ENCODE measurements at regions not wholly inside any gene's neighbourhood (a gene's known extent, or its start where the extent isn't known, plus 50 kb on each side); places are given as distances from the start of the nearest gene placed in this dataset.
"Not testable (repeated sequence)": the region's sequence is repeated elsewhere in the genome, so short reads cannot be mapped to it uniquely, and the experiment has no call there.

DNA sequence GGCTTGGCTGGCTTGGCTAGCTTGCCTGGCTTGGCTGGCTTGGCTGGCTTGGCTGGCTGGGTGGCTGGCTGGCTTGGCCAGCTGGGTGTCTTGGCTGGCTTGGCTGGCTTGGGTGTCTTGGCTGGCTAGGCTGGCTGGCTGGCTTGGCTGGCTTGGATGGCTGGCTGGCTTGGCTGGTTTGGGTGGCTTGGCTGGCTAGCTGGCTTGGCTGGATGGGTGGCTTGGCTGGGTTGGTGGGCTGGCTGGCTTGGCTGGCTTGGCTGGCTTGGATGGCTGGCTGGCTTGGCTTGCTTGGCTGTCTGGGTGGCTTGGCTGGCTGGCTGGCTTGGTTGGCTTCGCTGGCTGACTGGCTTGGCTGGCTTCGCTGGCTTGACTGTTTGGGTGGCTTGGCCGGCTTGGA is 242.3 kb upstream of the POTEB2 start:
- H4K91ac ChIP-seq (ENCODE audit: low read length); H3K14ac ChIP-seq (ENCODE audit: low read length in 2 of 2); H3K4me1 ChIP-seq (ENCODE audit: control insufficient read depth, insufficient read depth, low read depth, low read length); H2BK120ac ChIP-seq (ENCODE audit: low read depth, low read length); H3K36me3 ChIP-seq (ENCODE audit: control insufficient read depth in 1 of 2, insufficient read depth in 2 of 2, low read depth in 1 of 2, low read length in 2 of 2); H2AK5ac ChIP-seq (ENCODE audit: low read length, severe bottlenecking); H3K23ac ChIP-seq (ENCODE audit: low read length in 2 of 2); H3K9me3 ChIP-seq (ENCODE audit: control insufficient read depth, low read length); H3K79me1 ChIP-seq (replicated peaks; ENCODE audit: low read length, poor library complexity, severe bottlenecking); H2AFZ ChIP-seq (ENCODE audit: low read depth, low read length); H4K8ac ChIP-seq (ENCODE audit: low read length); H2BK5ac ChIP-seq (ENCODE audit: low read depth, low read length, poor library complexity, severe bottlenecking); H3K4ac ChIP-seq (ENCODE audit: low read depth in 1 of 2, low read length in 2 of 2); DNase-seq; H2BK15ac ChIP-seq (ENCODE audit: low read depth, poor library complexity, severe bottlenecking); H3K27me3 ChIP-seq (ENCODE audit: control insufficient read depth in 1 of 2, insufficient read depth in 1 of 2, low read length in 2 of 2); H3K9ac ChIP-seq (ENCODE audit: low read length); H3K18ac ChIP-seq (ENCODE audit: low read depth in 1 of 2, low read length in 2 of 2); H3K27ac ChIP-seq (ENCODE audit: low read length, poor library complexity, severe bottlenecking); H3K4me3 ChIP-seq (ENCODE audit: insufficient read depth in 1 of 2, low read depth in 1 of 2, low read length in 2 of 2); H3K4me2 ChIP-seq (ENCODE audit: low read length, poor library complexity, severe bottlenecking); H2BK12ac ChIP-seq (ENCODE audit: low read length in 2 of 2): not testable (repeated sequence)
- WGBS = no CpG with 5 or more reads among the region's 3 CpGs

GRCh38 chr15:21107399-21108381 is 241.6 kb upstream of the POTEB2 start:
- H3K27me3 ChIP-seq (ENCODE audit: control insufficient read depth in 1 of 2, insufficient read depth in 1 of 2, low read length in 2 of 2); H3K18ac ChIP-seq (ENCODE audit: low read depth in 1 of 2, low read length in 2 of 2); H3K4me3 ChIP-seq (ENCODE audit: insufficient read depth in 1 of 2, low read depth in 1 of 2, low read length in 2 of 2); H2BK5ac ChIP-seq (ENCODE audit: low read depth, low read length, poor library complexity, severe bottlenecking); H3K4ac ChIP-seq (ENCODE audit: low read depth in 1 of 2, low read length in 2 of 2); H2AK5ac ChIP-seq (ENCODE audit: low read length, severe bottlenecking); H3K14ac ChIP-seq (ENCODE audit: low read length in 2 of 2); H3K27ac ChIP-seq (ENCODE audit: low read length, poor library complexity, severe bottlenecking); H4K91ac ChIP-seq (ENCODE audit: low read length); H2BK12ac ChIP-seq (ENCODE audit: low read length in 2 of 2); H2AFZ ChIP-seq (ENCODE audit: low read depth, low read length); DNase-seq; H3K36me3 ChIP-seq (ENCODE audit: control insufficient read depth in 1 of 2, insufficient read depth in 2 of 2, low read depth in 1 of 2, low read length in 2 of 2); H3K4me1 ChIP-seq (ENCODE audit: control insufficient read depth, insufficient read depth, low read depth, low read length); H3K9me3 ChIP-seq (ENCODE audit: control insufficient read depth, low read length); H2BK15ac ChIP-seq (ENCODE audit: low read depth, poor library complexity, severe bottlenecking); H3K9ac ChIP-seq (ENCODE audit: low read length); H2BK120ac ChIP-seq (ENCODE audit: low read depth, low read length); H3K4me2 ChIP-seq (ENCODE audit: low read length, poor library complexity, severe bottlenecking); H3K79me1 ChIP-seq (replicated peaks; ENCODE audit: low read length, poor library complexity, severe bottlenecking); H4K8ac ChIP-seq (ENCODE audit: low read length); H3K23ac ChIP-seq (ENCODE audit: low read length in 2 of 2): not testable (repeated sequence)
- no CpG with 5 or more reads among the region's 10 CpGs for WGBS

GRCh38 chr15:21096599-21096998 is 230.5 kb upstream of the POTEB2 start:
- WGBS = no CpG with 5 or more reads among the region's 2 CpGs

DNA sequence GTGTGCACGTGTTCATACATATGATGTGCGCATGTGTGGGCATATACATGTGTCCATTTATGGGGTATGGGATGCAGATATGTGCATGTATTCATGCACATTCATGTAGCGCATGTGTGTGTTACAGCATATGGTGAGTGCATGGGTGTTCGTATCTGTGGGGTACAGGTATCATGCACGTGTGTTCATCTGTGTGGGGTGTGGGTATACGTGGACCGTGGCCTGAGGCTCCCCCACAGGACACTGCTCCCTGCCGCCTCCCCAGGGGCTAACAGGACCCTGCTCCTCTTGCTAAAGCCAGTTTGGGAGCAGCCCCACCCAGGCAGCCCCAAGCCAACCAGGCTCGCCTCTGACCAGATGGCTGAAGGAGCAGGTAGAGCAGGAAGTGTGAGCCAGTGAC is 213.4 kb upstream of the POTEB2 start:
- not testable (repeated sequence) for H2AFZ ChIP-seq (ENCODE audit: low read depth, low read length); H3K79me1 ChIP-seq (replicated peaks; ENCODE audit: low read length, poor library complexity, severe bottlenecking); H3K36me3 ChIP-seq (ENCODE audit: control insufficient read depth in 1 of 2, insufficient read depth in 2 of 2, low read depth in 1 of 2, low read length in 2 of 2); H3K4ac ChIP-seq (ENCODE audit: low read depth in 1 of 2, low read length in 2 of 2); H2BK120ac ChIP-seq (ENCODE audit: low read depth, low read length); H2BK5ac ChIP-seq (ENCODE audit: low read depth, low read length, poor library complexity, severe bottlenecking); H2BK12ac ChIP-seq (ENCODE audit: low read length in 2 of 2); H3K23ac ChIP-seq (ENCODE audit: low read length in 2 of 2); H3K27ac ChIP-seq (ENCODE audit: low read length, poor library complexity, severe bottlenecking); H3K9me3 ChIP-seq (ENCODE audit: control insufficient read depth, low read length); H3K27me3 ChIP-seq (ENCODE audit: control insufficient read depth in 1 of 2, insufficient read depth in 1 of 2, low read length in 2 of 2); H2BK15ac ChIP-seq (ENCODE audit: low read depth, poor library complexity, severe bottlenecking); H3K4me3 ChIP-seq (ENCODE audit: insufficient read depth in 1 of 2, low read depth in 1 of 2, low read length in 2 of 2); H4K91ac ChIP-seq (ENCODE audit: low read length); H3K9ac ChIP-seq (ENCODE audit: low read length); H3K18ac ChIP-seq (ENCODE audit: low read depth in 1 of 2, low read length in 2 of 2); H3K4me1 ChIP-seq (ENCODE audit: control insufficient read depth, insufficient read depth, low read depth, low read length); DNase-seq; H4K8ac ChIP-seq (ENCODE audit: low read length); H3K4me2 ChIP-seq (ENCODE audit: low read length, poor library complexity, severe bottlenecking); H2AK5ac ChIP-seq (ENCODE audit: low read length, severe bottlenecking); H3K14ac ChIP-seq (ENCODE audit: low read length in 2 of 2)
- WGBS = no CpG with 5 or more reads among the region's 9 CpGs

More at GRCh38 chr15:21096599-21096998, 230.5 kb upstream of the POTEB2 start:
- not testable (repeated sequence) for H3K4me1 ChIP-seq (ENCODE audit: control insufficient read depth, insufficient read depth, low read depth, low read length); H3K23ac ChIP-seq (ENCODE audit: low read length in 2 of 2); H3K14ac ChIP-seq (ENCODE audit: low read length in 2 of 2); H2BK120ac ChIP-seq (ENCODE audit: low read depth, low read length); H2AK5ac ChIP-seq (ENCODE audit: low read length, severe bottlenecking); H4K91ac ChIP-seq (ENCODE audit: low read length); H3K18ac ChIP-seq (ENCODE audit: low read depth in 1 of 2, low read length in 2 of 2); H3K4ac ChIP-seq (ENCODE audit: low read depth in 1 of 2, low read length in 2 of 2); H2BK5ac ChIP-seq (ENCODE audit: low read depth, low read length, poor library complexity, severe bottlenecking); H4K8ac ChIP-seq (ENCODE audit: low read length); H3K27me3 ChIP-seq (ENCODE audit: control insufficient read depth in 1 of 2, insufficient read depth in 1 of 2, low read length in 2 of 2); DNase-seq; H2BK12ac ChIP-seq (ENCODE audit: low read length in 2 of 2); H3K79me1 ChIP-seq (replicated peaks; ENCODE audit: low read length, poor library complexity, severe bottlenecking); H3K4me3 ChIP-seq (ENCODE audit: insufficient read depth in 1 of 2, low read depth in 1 of 2, low read length in 2 of 2); H2AFZ ChIP-seq (ENCODE audit: low read depth, low read length); H3K4me2 ChIP-seq (ENCODE audit: low read length, poor library complexity, severe bottlenecking); H3K36me3 ChIP-seq (ENCODE audit: control insufficient read depth in 1 of 2, insufficient read depth in 2 of 2, low read depth in 1 of 2, low read length in 2 of 2); H3K9ac ChIP-seq (ENCODE audit: low read length); H2BK15ac ChIP-seq (ENCODE audit: low read depth, poor library complexity, severe bottlenecking); H3K9me3 ChIP-seq (ENCODE audit: control insufficient read depth, low read length); H3K27ac ChIP-seq (ENCODE audit: low read length, poor library complexity, severe bottlenecking)

Measured in mesenchymal stem cell (in vitro differentiated cells and primary cell).